Embryonic facial prominence (tissue), 1 donor: ENCODE measurements at regions not wholly inside any gene's neighbourhood (a gene's known extent, or its start where the extent isn't known, plus 50 kb on each side); places are given as distances from the start of the nearest gene placed in this dataset.
"Not testable (repeated sequence)": the region's sequence is repeated elsewhere in the genome, so short reads cannot be mapped to it uniquely, and the experiment has no call there.

Source experiments
- DNase-seq: peaks from one replicate; pipeline ENCODE4 v3.0.0-alpha.2; 2016; ENCODE audit errors: extremely low spot score

DNA sequence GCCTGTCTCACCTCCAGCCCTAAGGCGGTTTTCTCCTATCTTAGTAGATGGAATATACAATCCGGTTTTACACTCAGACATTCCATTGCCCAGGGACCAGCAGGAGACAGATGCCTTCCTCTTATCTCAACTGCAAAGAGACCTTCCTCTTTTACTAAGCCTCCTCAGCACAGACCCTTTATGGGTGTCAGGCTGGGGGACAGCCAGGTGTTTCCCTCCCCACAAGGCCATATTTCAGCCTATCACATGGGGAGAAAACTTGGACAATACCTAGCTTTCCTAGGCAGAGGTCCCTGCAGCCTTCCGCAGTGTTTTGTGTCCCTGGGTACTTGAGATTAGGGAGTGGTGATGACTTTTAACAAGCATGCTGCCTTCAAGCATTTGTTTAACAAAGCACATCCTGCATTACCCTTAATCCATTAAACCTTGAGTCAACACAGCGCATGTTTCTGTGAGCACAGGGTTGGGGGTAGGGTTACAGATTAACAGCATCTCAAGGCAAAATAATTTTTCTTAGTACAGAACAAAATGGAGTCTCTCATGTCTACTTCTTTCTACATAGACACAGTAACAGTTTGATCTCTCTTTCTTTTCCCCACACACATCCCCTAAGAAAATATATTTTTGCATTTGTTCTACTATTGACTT lies 876.2 kb downstream of the ANKRD7 start:
- DNase-seq: not testable (repeated sequence)

- DNase-seq: no peak
These were observed 877.8 kb downstream of the ANKRD7 start for GRCh38 chr7:119102291-119102690.

GRCh38 chr7:119105381-119105780 lies 880.9 kb downstream of the ANKRD7 start:
- DNase-seq: no peak

DNA sequence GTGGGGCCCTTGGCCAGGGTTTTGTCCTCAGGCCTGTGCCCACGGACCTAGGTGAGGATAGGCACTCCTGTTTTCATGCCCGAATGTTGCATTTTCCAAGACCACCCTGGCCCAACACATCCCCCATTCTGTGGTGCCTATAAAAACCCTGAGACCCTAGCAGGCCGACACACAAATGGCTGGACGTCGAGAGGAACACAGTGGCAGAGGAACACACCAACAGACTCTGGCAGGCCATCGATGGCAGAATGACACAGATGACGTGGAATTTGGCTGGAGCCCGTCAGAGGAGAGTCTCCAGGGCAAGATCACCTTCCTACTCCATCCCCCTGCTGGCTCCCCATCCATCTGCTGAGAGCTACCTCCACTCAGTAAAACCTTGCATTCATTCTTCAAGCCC lies 898.8 kb downstream of the ANKRD7 start:
- DNase-seq: no peak

DNA sequence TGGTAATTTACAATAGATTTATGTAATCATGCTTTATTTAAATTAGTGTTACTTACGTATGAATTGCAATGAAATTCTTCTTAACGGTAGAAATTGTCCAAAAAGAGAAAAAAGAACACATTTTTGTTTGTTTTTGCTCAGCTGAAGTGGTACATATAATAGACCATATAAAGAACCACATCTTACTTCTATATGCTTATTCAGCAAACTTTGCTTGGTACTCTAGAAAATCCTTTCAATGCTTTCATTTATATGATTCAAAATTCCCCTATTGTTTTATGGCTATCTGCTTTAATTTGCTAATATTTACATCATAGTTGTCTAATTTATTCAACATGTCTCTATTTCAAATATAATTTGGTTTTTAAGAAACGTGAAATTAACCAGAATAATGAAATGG lies 903.2 kb downstream of the ANKRD7 start:
- DNase-seq: no peak

GRCh38 chr7:119132436-119132835 lies 907.9 kb downstream of the ANKRD7 start:
- DNase-seq: no peak

DNA sequence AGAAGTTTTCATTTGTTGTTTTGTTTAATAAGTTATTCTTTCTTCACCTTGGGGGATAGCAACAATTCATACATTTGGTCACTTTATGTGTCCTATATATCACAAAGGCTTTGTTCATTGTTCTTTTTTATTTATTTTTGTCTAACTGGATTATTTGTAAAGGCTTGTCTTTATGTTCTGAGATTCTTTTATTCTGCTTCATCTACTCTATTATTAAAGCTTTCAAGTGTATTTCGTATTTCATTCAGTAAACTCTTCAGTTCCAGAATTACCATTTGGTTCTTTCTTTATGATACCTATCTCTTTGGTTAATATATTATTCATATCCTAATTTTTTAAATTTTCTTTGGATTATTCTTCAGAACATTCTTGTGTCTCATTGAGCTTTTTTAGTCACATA lies 942.9 kb downstream of the ANKRD7 start:
- DNase-seq: no peak

- no peak for DNase-seq
These were observed 947.5 kb downstream of the ANKRD7 start for GRCh38 chr7:119172043-119172442.

- peak; percentile 32 for DNase-seq
These were observed 951.6 kb downstream of the ANKRD7 start for GRCh38 chr7:119175911-119176627.

DNA sequence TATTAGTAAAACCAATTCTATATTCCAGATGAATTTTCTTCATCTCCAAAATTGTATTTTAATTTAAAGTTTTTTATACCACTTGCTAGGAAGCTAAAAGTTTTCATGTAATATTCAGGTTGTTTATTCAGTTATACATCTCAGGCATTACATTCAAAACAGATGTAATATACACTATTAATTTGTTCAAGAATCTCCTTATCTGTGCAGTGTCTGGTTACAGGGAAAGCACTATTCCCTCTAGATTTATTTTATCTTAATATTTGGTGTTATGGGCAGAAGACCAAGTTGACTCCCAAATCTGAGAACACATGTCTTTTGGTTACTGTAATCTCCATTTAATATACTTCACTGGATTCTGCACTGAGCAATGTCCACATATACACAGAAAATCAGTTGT lies 953.4 kb downstream of the ANKRD7 start:
- no peak for DNase-seq

GRCh38 chr7:119184124-119184788 lies 959.8 kb downstream of the ANKRD7 start:
- DNase-seq: no peak

GRCh38 chr7:119196183-119196582 lies 971.7 kb downstream of the ANKRD7 start:
- no peak for DNase-seq

DNA sequence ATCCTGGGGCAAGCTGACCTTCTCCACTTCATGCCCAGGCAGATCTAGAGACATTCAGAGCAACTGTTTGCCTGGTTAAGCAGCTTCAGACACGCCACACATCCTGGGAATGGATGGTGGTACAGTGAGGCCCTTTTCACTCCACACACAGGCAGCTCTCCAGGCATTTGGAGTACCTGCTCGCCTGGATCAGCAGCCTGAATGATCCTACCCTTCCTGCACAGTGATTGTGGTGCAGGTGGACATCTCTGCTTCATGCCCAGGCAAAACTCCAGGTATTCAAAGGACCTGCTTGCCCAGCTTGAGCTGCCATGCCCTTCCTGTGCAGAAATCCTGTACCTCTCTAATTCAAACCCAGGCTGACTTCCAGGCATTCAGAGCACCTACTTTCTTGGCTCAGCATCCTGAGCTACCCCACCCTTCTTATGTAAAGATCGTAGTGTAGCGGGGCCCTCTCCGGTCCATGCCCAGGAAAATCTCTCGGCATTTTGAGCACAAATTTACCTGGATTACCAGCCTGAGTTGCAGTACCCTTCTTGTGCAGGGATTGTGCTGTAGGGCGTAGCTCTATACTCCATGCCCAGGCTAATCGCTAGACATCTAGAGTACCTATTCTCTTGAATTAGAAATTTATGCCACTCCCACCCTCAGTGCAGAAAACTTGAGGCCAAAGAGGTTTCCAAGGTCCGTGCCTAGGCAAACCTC lies 972.8 kb downstream of the ANKRD7 start:
- DNase-seq: no peak

GRCh38 chr7:119197877-119198527 lies 973.5 kb downstream of the ANKRD7 start:
- peak; percentile 8 for DNase-seq

DNA sequence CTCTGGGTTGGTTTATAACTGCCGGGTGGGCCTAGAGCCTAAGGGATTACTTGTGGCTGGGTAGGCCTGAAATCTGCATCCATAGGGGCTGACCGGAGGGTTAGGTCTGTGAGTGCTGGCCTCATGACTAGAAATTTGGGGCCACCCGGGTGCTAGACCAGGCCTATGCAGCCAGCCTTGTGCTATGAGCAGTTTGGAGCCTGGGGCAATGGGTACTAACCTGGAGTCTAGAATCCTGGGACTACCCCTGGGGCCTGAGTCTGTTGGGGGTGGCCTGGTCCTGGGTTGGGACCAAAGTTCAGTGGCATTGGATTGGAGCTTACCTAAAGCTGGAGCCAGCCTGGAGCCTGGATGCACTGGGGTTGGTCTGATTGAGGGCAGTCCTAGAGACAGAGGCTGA lies 995.2 kb downstream of the ANKRD7 start:
- DNase-seq: no peak

DNA sequence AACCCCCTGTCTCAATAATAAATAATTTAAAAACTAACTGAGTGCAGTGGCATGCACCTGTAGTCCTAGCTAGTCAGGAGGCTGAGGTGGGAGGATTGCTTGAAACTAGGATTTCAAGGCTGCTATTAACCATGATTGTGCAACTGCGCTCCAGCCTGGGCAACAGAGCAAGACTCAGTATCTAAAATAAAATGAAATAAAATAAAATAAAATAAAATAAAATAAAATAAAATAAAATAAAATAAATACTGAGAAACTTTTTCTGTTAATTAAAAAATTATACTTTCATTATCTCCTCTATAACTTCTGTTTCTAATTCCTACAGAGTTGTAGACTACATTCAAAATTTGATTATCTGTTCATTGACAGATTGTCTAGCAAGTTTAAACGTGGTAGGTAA lies 999.4 kb downstream of the ANKRD7 start:
- DNase-seq: no peak

DNA sequence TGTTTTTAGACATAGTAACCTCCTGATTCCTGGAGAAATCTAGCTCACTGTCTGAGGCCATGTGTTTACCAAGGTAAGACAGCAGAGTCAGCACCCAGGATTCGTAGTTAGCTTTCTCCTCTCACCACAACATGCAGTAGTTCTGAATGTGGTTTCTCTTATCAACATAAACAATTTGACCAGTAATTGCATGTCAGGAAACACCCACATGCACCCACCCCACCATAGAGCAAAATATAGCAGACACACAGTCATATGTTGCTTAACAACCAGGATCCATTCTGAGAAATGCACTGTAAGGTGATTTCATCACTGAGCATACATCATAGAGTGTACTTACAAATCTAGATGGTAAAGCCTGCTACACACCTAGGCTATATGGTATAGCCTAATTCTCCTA lies 1004.0 kb downstream of the ANKRD7 start:
- DNase-seq: no peak

GRCh38 chr7:119232091-119232490 lies 1007.6 kb downstream of the ANKRD7 start:
- DNase-seq: no peak

DNA sequence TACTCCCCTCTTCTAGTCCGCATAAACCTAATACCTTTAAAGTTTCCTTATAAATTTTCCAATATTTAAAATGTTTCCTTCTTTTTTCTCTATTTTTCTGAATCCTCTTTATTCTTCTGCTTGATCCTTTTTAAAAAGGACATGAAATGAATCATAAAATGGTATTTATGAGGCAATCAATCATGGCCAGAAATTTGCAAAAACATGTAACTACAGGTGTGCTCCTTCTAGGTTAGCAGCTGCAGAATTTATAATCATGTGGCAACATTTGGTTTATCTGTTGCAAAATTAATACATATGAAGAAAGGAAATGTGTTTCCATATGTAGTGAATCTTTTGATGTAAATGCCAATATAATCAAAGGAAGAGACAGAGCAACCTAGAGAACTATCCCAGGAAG lies 1008.5 kb downstream of the ANKRD7 start:
- no peak for DNase-seq

DNA sequence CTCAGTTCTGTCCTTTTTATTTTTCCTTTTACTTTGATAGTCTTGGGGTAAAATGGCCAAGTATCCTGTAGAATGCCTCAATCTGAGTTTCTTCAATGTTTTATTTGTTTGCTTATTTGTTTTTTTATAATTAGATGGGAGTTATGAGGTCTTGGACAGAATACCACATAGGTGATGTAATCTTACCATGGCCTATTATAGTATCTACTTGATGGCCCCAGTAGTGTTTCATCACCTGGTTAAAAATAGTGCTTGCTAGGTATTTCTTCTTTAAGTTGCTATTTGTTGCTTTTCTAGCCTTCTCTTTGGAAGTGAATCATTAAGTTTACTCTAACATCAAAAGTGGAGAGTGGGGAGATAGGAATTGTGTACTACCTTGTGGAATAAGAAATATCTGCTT lies 1020.0 kb upstream of the KCND2 start:
- no peak for DNase-seq

- no peak for DNase-seq
These were observed 1018.2 kb upstream of the KCND2 start for GRCh38 chr7:119254742-119255141.

DNA sequence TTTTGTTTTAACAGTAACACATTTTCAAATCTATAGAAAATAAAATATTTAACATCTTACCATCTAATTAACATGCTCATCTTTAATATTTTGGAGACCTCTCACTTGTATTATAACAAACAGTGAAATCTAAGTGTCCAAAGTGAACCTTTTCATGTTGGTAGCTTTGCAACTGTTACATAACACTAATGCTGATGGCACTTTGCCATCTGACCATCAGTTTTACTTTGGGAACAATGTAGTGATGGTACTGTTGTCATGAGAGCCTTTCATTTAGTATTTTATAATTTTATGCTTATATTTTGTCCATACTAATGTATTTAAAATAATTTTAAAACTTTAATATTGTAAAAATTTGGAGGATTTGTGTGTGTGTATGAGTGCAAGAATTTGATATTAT lies 1017.0 kb upstream of the KCND2 start:
- DNase-seq: no peak
